ENCODE measurements at regions not wholly inside any gene's neighbourhood (a gene's known extent, or its start where the extent isn't known, plus 50 kb on each side); places are given as distances from the start of the nearest gene placed in this dataset.
"Not testable (repeated sequence)": the region's sequence is repeated elsewhere in the genome, so short reads cannot be mapped to it uniquely, and the experiment has no call there.

- no peak for DNase-seq (ENCODE audit: low spot score)
Observed at GRCh38 chr6:76774781-76775384, 688.4 kb downstream of the HTR1B start.

GRCh38 chr6:76772951-76773350, 690.3 kb downstream of the HTR1B start:
- no peak for DNase-seq (ENCODE audit: low spot score)

GRCh38 chr6:76771059-76771634, 692.1 kb downstream of the HTR1B start:
- no peak for DNase-seq (ENCODE audit: low spot score)

- no peak for DNase-seq (ENCODE audit: low spot score)
Observed at GRCh38 chr6:76770281-76770680, 693.0 kb downstream of the HTR1B start.

GRCh38 chr6:76768556-76768955, 694.7 kb downstream of the HTR1B start:
- no peak for DNase-seq (ENCODE audit: low spot score)

- DNase-seq (ENCODE audit: low spot score) = no peak
Observed at GRCh38 chr6:76764057-76764456, 691.6 kb upstream of the IMPG1 start.

GRCh38 chr6:76752841-76753240, 680.4 kb upstream of the IMPG1 start:
- DNase-seq (ENCODE audit: low spot score) = no peak

- not testable (repeated sequence) for DNase-seq (ENCODE audit: low spot score)
Observed at GRCh38 chr6:76745388-76745787, 672.9 kb upstream of the IMPG1 start.

GRCh38 chr6:76744151-76744720, 671.8 kb upstream of the IMPG1 start:
- not testable (repeated sequence) for DNase-seq (ENCODE audit: low spot score)

- no peak for DNase-seq (ENCODE audit: low spot score)
Observed at GRCh38 chr6:76742919-76743318, 670.5 kb upstream of the IMPG1 start.

GRCh38 chr6:76719449-76719848, 647.0 kb upstream of the IMPG1 start:
- no peak for DNase-seq (ENCODE audit: low spot score)

- DNase-seq (ENCODE audit: low spot score) = no peak
Observed at GRCh38 chr6:76708641-76709331, 636.3 kb upstream of the IMPG1 start.

- DNase-seq (ENCODE audit: low spot score) = no peak
Observed at GRCh38 chr6:76707630-76708029, 635.2 kb upstream of the IMPG1 start.

- no peak for DNase-seq (ENCODE audit: low spot score)
Observed at GRCh38 chr6:76706631-76707030, 634.2 kb upstream of the IMPG1 start.

GRCh38 chr6:76706086-76706485, 633.6 kb upstream of the IMPG1 start:
- no peak for DNase-seq (ENCODE audit: low spot score)

- no peak for DNase-seq (ENCODE audit: low spot score)
Observed at GRCh38 chr6:76703786-76704185, 631.3 kb upstream of the IMPG1 start.

GRCh38 chr6:76703285-76703684, 630.8 kb upstream of the IMPG1 start:
- no peak for DNase-seq (ENCODE audit: low spot score)

- DNase-seq (ENCODE audit: low spot score) = no peak
Observed at GRCh38 chr6:76702187-76702586, 629.7 kb upstream of the IMPG1 start.

GRCh38 chr6:76701610-76702009, 629.1 kb upstream of the IMPG1 start:
- DNase-seq (ENCODE audit: low spot score) = no peak

GRCh38 chr6:76697585-76697984, 625.1 kb upstream of the IMPG1 start:
- DNase-seq (ENCODE audit: low spot score) = peak; percentile 1

GRCh38 chr6:76694795-76695194, 622.3 kb upstream of the IMPG1 start:
- DNase-seq (ENCODE audit: low spot score) = no peak

GRCh38 chr6:76684875-76685274, 612.4 kb upstream of the IMPG1 start:
- DNase-seq (ENCODE audit: low spot score) = no peak

GRCh38 chr6:76683985-76684384, 611.5 kb upstream of the IMPG1 start:
- no peak for DNase-seq (ENCODE audit: low spot score)

Measured in AG08395 (cell line).